SK-N-SH treated with all-trans-retinoic acid at 6 μM for 48 hours (cell line): ENCODE measurements at regions not wholly inside any gene's neighbourhood (a gene's known extent, or its start where the extent isn't known, plus 50 kb on each side); places are given as distances from the start of the nearest gene placed in this dataset.

Source experiments
- ATAC-seq: fragments of 200-7000 bp; cut with Tn5 transposase; 3 replicates; pipeline ENCODE4 v1.9.1; 2020; ENCODE audit warnings: mild to moderate bottlenecking, moderate library complexity
- ARNTL ChIP-seq: fragments of 450-650 bp; formaldehyde crosslinking; IDR thresholded peaks from 2 replicates; pipeline ENCODE4 v1.5.0; 2020; ENCODE audit warnings: low read depth, mild to moderate bottlenecking, moderate library complexity, borderline replicate concordance
- BACH2 ChIP-seq: fragments of 250-450 bp; sonication (Bioruptor Pico); IDR thresholded peaks from 2 replicates; pipeline ENCODE4 v1.9.0; 2021; ENCODE audit warnings: mild to moderate bottlenecking, borderline replicate concordance
- CSDC2 ChIP-seq: fragments of 250-450 bp; sonication (Bioruptor Pico); IDR thresholded peaks from 2 replicates; pipeline ENCODE4 v1.5.0; 2020; ENCODE audit warnings: mild to moderate bottlenecking, moderate library complexity
- ESRRG ChIP-seq: fragments of 250-450 bp; sonication (Bioruptor Pico); IDR thresholded peaks from 2 replicates; pipeline ENCODE4 v1.6.1; 2021; ENCODE audit warnings: mild to moderate bottlenecking
- GLIS3 ChIP-seq: fragments of 250-450 bp; sonication (Bioruptor Pico); IDR thresholded peaks from 2 replicates; pipeline ENCODE4 v1.5.0; 2020; ENCODE audit warnings: mild to moderate bottlenecking, moderate library complexity
- ISL1 ChIP-seq: fragments of 250-450 bp; sonication (Bioruptor Pico); IDR thresholded peaks from 2 replicates; pipeline ENCODE4 v2.1.2; 2022; ENCODE audit warnings: mild to moderate bottlenecking, moderate library complexity
- OSR1 ChIP-seq: fragments of 250-450 bp; sonication (Bioruptor Pico); IDR thresholded peaks from 2 replicates; pipeline ENCODE4 v1.8.0; 2022; ENCODE audit warnings: moderate library complexity, mild to moderate bottlenecking, inconsistent platforms
- PATZ1 ChIP-seq: fragments of 250-450 bp; sonication (Bioruptor Pico); IDR thresholded peaks from 2 replicates; pipeline ENCODE4 v1.8.0; 2020; ENCODE audit warnings: mild to moderate bottlenecking, moderate library complexity, borderline replicate concordance
- PPARA ChIP-seq: fragments of 250-450 bp; sonication (Bioruptor Pico); IDR thresholded peaks from 2 replicates; pipeline ENCODE4 v1.5.0; 2020; ENCODE audit warnings: mild to moderate bottlenecking, borderline replicate concordance
- RARB ChIP-seq: fragments of 250-450 bp; sonication (Bioruptor Pico); IDR thresholded peaks from 2 replicates; pipeline ENCODE4 v1.8.0; 2021; ENCODE audit warnings: mild to moderate bottlenecking, moderate library complexity
- TCF4 ChIP-seq: fragments of 250-450 bp; sonication (Bioruptor Pico); IDR thresholded peaks from 2 replicates; pipeline ENCODE4 v1.8.0; 2021; ENCODE audit warnings: mild to moderate bottlenecking, moderate library complexity, borderline replicate concordance
- TOX ChIP-seq: fragments of 250-450 bp; sonication (Bioruptor Pico); IDR thresholded peaks from 2 replicates; pipeline ENCODE4 v1.8.0; 2021; ENCODE audit warnings: mild to moderate bottlenecking, moderate library complexity, borderline replicate concordance
- ZC3H10 ChIP-seq: fragments of 250-450 bp; sonication (Bioruptor Pico); IDR thresholded peaks from 2 replicates; pipeline ENCODE4 v1.5.1; 2021; ENCODE audit warnings: mild to moderate bottlenecking, moderate library complexity
- ZFP3 ChIP-seq: fragments of 250-450 bp; sonication (Bioruptor Pico); IDR thresholded peaks from 2 replicates; pipeline ENCODE4 v1.5.0; 2020; ENCODE audit warnings: mild to moderate bottlenecking, moderate library complexity
- ZFP30 ChIP-seq: fragments of 450-650 bp; formaldehyde crosslinking; IDR thresholded peaks from 2 replicates; pipeline ENCODE4 v1.5.0; 2022; ENCODE audit warnings: mild to moderate bottlenecking, moderate library complexity
- ZNF565 ChIP-seq: fragments of 450-650 bp; formaldehyde crosslinking; conservative IDR thresholded peaks from 2 replicates; pipeline ENCODE4 v1.5.0; 2020; ENCODE audit warnings: low read depth, mild to moderate bottlenecking, moderate library complexity
- ZNF70 ChIP-seq: fragments of 450-650 bp; formaldehyde crosslinking; IDR thresholded peaks from 2 replicates; pipeline ENCODE4 v1.5.0; 2020; ENCODE audit warnings: mild to moderate bottlenecking, moderate library complexity
- ZNF8 ChIP-seq: fragments of 450-650 bp; formaldehyde crosslinking; IDR thresholded peaks from 2 replicates; pipeline ENCODE4 v1.5.0; 2020; ENCODE audit warnings: mild to moderate bottlenecking, moderate library complexity
- TF ChIP-seq, protein P1 (sequence below): fragments of 250-450 bp; sonication (Bioruptor Pico); IDR thresholded peaks from 2 replicates; pipeline ENCODE4 v1.5.1; 2020; ENCODE audit warnings: low read depth, mild to moderate bottlenecking, moderate library complexity
- TF ChIP-seq, protein P2 (sequence below): fragments of 250-450 bp; sonication (Bioruptor Pico); IDR thresholded peaks from 2 replicates; pipeline ENCODE4 v1.8.0; 2021; ENCODE audit warnings: low read depth, mild to moderate bottlenecking, moderate library complexity, borderline replicate concordance
- TF ChIP-seq, protein P3 (sequence below): fragments of 250-450 bp; sonication (Bioruptor Pico); IDR thresholded peaks from 2 replicates; pipeline ENCODE4 v1.5.1; 2021; ENCODE audit warnings: mild to moderate bottlenecking, moderate library complexity

- no peak for ATAC-seq
- TF ChIP-seq, protein P1, sequence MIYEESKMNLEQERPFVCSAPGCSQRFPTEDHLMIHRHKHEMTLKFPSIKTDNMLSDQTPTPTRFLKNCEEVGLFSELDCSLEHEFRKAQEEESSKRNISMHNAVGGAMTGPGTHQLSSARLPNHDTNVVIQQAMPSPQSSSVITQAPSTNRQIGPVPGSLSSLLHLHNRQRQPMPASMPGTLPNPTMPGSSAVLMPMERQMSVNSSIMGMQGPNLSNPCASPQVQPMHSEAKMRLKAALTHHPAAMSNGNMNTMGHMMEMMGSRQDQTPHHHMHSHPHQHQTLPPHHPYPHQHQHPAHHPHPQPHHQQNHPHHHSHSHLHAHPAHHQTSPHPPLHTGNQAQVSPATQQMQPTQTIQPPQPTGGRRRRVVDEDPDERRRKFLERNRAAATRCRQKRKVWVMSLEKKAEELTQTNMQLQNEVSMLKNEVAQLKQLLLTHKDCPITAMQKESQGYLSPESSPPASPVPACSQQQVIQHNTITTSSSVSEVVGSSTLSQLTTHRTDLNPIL (CRISPR knock-in tag), result no peak
- TF ChIP-seq GLIS3 (CRISPR knock-in tag), result no peak
- no peak for TF ChIP-seq ZFP3 (CRISPR knock-in tag)
- no peak for TF ChIP-seq ZNF565 (CRISPR knock-in tag)
- TF ChIP-seq ESRRG (CRISPR knock-in tag), result no peak
- TF ChIP-seq ISL1 (CRISPR knock-in tag), result no peak
- no peak for TF ChIP-seq PATZ1 (CRISPR knock-in tag)
- TF ChIP-seq TOX (CRISPR knock-in tag), result no peak
- no peak for TF ChIP-seq ZNF70 (CRISPR knock-in tag)
- TF ChIP-seq ZC3H10 (CRISPR knock-in tag), result no peak
- no peak for TF ChIP-seq CSDC2 (CRISPR knock-in tag)
- TF ChIP-seq OSR1 (CRISPR knock-in tag), result no peak
- TF ChIP-seq, protein P2, sequence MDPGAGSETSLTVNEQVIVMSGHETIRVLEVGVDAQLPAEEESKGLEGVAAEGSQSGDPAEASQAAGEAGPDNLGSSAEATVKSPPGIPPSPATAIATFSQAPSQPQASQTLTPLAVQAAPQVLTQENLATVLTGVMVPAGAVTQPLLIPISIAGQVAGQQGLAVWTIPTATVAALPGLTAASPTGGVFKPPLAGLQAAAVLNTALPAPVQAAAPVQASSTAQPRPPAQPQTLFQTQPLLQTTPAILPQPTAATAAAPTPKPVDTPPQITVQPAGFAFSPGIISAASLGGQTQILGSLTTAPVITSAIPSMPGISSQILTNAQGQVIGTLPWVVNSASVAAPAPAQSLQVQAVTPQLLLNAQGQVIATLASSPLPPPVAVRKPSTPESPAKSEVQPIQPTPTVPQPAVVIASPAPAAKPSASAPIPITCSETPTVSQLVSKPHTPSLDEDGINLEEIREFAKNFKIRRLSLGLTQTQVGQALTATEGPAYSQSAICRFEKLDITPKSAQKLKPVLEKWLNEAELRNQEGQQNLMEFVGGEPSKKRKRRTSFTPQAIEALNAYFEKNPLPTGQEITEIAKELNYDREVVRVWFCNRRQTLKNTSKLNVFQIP, result no peak
- TF ChIP-seq, all 23 proteins: peak for 0
These were observed 331.1 kb upstream of the NT5E start for GRCh38 chr6:85118652-85119235.

DNA sequence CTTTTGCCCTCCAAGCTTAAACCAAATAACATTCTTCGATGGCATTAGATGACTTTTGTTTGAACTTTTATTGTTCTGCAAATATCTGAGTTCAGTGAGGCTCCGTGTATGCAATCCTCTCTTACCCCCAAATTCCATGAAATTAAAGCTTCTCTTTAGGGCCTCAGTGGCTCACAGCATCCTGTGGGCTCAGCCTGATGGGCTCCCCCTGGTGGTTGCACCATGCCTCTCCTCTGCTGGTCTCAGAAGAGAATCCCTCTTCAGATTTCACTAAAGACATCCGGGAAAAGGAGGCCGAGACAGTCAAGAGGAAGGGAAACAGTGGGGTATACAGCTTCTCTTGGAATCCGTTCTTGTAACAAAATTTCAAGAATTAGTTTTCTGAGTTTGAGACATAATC lies 331.6 kb upstream of the NT5E start:
- TF ChIP-seq ARNTL (CRISPR knock-in tag), result no peak
- no peak for TF ChIP-seq ZFP30
- TF ChIP-seq ISL1 (CRISPR knock-in tag), result no peak
- TF ChIP-seq ZNF70 (CRISPR knock-in tag), result no peak
- no peak for TF ChIP-seq BACH2 (CRISPR knock-in tag)
- no peak for TF ChIP-seq PATZ1 (CRISPR knock-in tag)
- TF ChIP-seq ZNF8 (CRISPR knock-in tag), result no peak
- no peak for TF ChIP-seq PPARA
- TF ChIP-seq, protein P3, sequence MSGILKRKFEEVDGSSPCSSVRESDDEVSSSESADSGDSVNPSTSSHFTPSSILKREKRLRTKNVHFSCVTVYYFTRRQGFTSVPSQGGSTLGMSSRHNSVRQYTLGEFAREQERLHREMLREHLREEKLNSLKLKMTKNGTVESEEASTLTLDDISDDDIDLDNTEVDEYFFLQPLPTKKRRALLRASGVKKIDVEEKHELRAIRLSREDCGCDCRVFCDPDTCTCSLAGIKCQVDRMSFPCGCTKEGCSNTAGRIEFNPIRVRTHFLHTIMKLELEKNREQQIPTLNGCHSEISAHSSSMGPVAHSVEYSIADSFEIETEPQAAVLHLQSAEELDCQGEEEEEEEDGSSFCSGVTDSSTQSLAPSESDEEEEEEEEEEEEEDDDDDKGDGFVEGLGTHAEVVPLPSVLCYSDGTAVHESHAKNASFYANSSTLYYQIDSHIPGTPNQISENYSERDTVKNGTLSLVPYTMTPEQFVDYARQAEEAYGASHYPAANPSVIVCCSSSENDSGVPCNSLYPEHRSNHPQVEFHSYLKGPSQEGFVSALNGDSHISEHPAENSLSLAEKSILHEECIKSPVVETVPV (CRISPR knock-in tag), result no peak
- TF ChIP-seq GLIS3 (CRISPR knock-in tag), result no peak
- no peak for TF ChIP-seq CSDC2 (CRISPR knock-in tag)
- no peak for TF ChIP-seq TCF4 (CRISPR knock-in tag)
- no peak for TF ChIP-seq ZFP3 (CRISPR knock-in tag)
- TF ChIP-seq ZNF565 (CRISPR knock-in tag), result no peak
- no peak for TF ChIP-seq OSR1 (CRISPR knock-in tag)
- ATAC-seq, result no peak

- no peak for ATAC-seq
- TF ChIP-seq, protein P2, result no peak
- no peak for TF ChIP-seq RARB
- no peak for TF ChIP-seq ZC3H10 (CRISPR knock-in tag)
- no peak for TF ChIP-seq GLIS3 (CRISPR knock-in tag)
- no peak for TF ChIP-seq ARNTL (CRISPR knock-in tag)
- TF ChIP-seq TCF4 (CRISPR knock-in tag), result no peak
- TF ChIP-seq ZNF70 (CRISPR knock-in tag), result no peak
- no peak for TF ChIP-seq ZNF8 (CRISPR knock-in tag)
- TF ChIP-seq BACH2 (CRISPR knock-in tag), result no peak
- no peak for TF ChIP-seq TOX (CRISPR knock-in tag)
- TF ChIP-seq PATZ1 (CRISPR knock-in tag), result no peak
These were observed 333.4 kb upstream of the NT5E start for GRCh38 chr6:85116475-85116874.
